Mesothelial cell of epicardium (in vitro differentiated cells): ENCODE measurements at regions not wholly inside any gene's neighbourhood (a gene's known extent, or its start where the extent isn't known, plus 50 kb on each side); places are given as distances from the start of the nearest gene placed in this dataset.

Experiments used
- DNase-seq, 2 experiments: peaks; one replicate each; pipeline ENCODE4 v3.0.0; 2021; ENCODE audit warnings: low spot score in 2 of 2; ENCODE audit not compliant: unreplicated experiment in 2 of 2
- H3K27ac Mint-ChIP-seq: 2 replicates; pipeline ENCODE4 v1.8.0; 2021; ENCODE audit warnings: mixed read lengths
- H3K27me3 Mint-ChIP-seq: 2 replicates; pipeline ENCODE4 v1.8.0; 2021; ENCODE audit warnings: low read depth, mixed read lengths
- H3K36me3 Mint-ChIP-seq: 2 replicates; pipeline ENCODE4 v1.8.0; 2021; ENCODE audit warnings: mixed read lengths
- H3K4me1 Mint-ChIP-seq: 2 replicates; pipeline ENCODE4 v1.8.0; 2021; ENCODE audit warnings: mixed read lengths
- H3K4me3 Mint-ChIP-seq: 2 replicates; pipeline ENCODE4 v1.8.0; 2021; ENCODE audit warnings: mild to moderate bottlenecking, moderate library complexity, mixed read lengths
- H3K9me3 Mint-ChIP-seq: 2 replicates; pipeline ENCODE4 v1.8.0; 2021; ENCODE audit warnings: mixed read lengths
- CTCF ChIP-seq: fragments of 200-600 bp; sonication (generic); IDR thresholded peaks from one replicate; pipeline ENCODE4 v1.5.0; 2021; ENCODE audit warnings: antibody characterized with exemption; ENCODE audit not compliant: unreplicated experiment

DNA sequence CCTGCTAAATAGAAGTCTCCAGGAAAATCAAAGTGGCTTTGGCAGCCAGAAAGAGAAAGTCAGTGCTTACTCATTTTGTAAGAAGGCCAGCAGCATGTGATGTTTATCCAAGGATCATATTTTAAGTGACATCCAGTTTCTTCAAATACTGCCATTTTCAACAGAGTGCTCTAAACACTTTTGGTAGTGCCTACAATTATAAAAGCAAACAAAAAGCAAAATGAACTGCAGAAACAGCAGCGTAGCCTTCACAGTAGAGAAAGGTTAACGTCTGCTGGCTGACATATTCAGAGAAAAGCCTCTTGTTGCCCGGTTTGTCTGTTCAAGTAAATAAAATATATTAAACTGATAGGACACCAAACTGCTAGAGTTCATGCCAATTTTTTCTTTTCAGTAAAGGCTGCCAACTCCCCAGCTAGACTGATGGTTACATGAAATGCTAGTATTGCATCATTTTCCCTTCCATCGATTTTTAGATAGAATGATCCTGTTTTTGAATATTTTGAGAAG lies 705.7 kb upstream of the SLC35B3 start:
- Mint-ChIP-seq H3K9me3 (peaks cover 11% of the 10 kb centered on the region), H3K4me1 (peaks cover 12% of the 10 kb centered on the region), H3K4me3 (no peak overlapping the region), H3K27me3 (no peaks in the 10 kb centered on the region), H3K36me3 (no peaks in the 10 kb centered on the region), H3K27ac (no peak overlapping the region)
- TF ChIP-seq CTCF, result no peak
- DNase-seq, result no peak

- H3K4me1 Mint-ChIP-seq, result peaks cover 12% of the 10 kb centered on the region
- TF ChIP-seq CTCF, result no peak
- H3K27ac Mint-ChIP-seq, result no peak overlapping the region
- no peak overlapping the region for H3K4me3 Mint-ChIP-seq
- no peaks in the 10 kb centered on the region for H3K36me3 Mint-ChIP-seq
- DNase-seq, result no peak
- H3K27me3 Mint-ChIP-seq, result no peaks in the 10 kb centered on the region
- H3K9me3 Mint-ChIP-seq, result peaks cover 11% of the 10 kb centered on the region
Measured at GRCh38 chr6:9140172-9140571, 704.8 kb upstream of the SLC35B3 start.

- no peak overlapping the region for H3K4me3 Mint-ChIP-seq
- no peak for TF ChIP-seq CTCF
- H3K4me1 Mint-ChIP-seq, result peaks cover 12% of the 10 kb centered on the region
- peaks cover 9% of the 10 kb centered on the region for H3K9me3 Mint-ChIP-seq
- no peak for DNase-seq
- H3K27ac Mint-ChIP-seq, result no peak overlapping the region
- no peaks in the 10 kb centered on the region for H3K36me3 Mint-ChIP-seq
- H3K27me3 Mint-ChIP-seq, result no peaks in the 10 kb centered on the region
Measured at GRCh38 chr6:9139746-9140145, 704.4 kb upstream of the SLC35B3 start.

DNA sequence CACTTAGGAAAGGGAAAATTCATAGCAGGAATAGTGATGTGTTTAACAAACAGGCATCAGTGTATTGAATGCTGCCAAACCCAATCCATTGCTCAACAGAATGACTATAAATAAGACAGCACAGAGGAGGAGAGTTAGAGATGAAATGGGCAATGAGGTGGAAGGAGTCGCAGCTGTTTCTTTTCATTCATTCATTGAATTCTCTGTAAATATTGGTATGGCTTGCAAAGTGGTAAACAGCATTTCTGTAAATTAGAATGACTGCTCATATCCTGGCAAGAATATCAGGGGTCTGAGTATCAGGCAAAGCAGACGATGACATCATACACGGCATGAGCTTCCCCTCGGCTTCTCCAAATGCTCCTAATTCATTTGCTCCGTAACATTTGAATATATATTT lies 703.6 kb upstream of the SLC35B3 start:
- H3K27me3 Mint-ChIP-seq, result no peaks in the 10 kb centered on the region
- H3K27ac Mint-ChIP-seq, result no peak overlapping the region
- no peak for TF ChIP-seq CTCF
- H3K9me3 Mint-ChIP-seq, result peaks cover 5% of the 10 kb centered on the region
- H3K36me3 Mint-ChIP-seq, result no peaks in the 10 kb centered on the region
- H3K4me3 Mint-ChIP-seq, result no peak overlapping the region
- peaks cover 16% of the 10 kb centered on the region for H3K4me1 Mint-ChIP-seq
- DNase-seq, result no peak

- Mint-ChIP-seq H3K27ac (no peak overlapping the region), H3K4me1 (peaks cover 27% of the 10 kb centered on the region), H3K9me3 (no peaks in the 10 kb centered on the region), H3K27me3 (no peaks in the 10 kb centered on the region), H3K36me3 (no peaks in the 10 kb centered on the region), H3K4me3 (no peak overlapping the region)
- DNase-seq, result no peak
- TF ChIP-seq CTCF, result no peak
Measured at GRCh38 chr6:9136141-9136822, 700.9 kb upstream of the SLC35B3 start.
